NCI-H1105 (cell line): ENCODE measurements at regions not wholly inside any gene's neighbourhood (a gene's known extent, or its start where the extent isn't known, plus 50 kb on each side); places are given as distances from the start of the nearest gene placed in this dataset.

Experiments
- DNase-seq: peaks from one replicate; lab custom pipeline; 2025; lab: John Stamatoyannopoulos, UW

GRCh38 chr3:193962986-193963685, 172.8 kb upstream of the HES1 start:
- no peak for DNase-seq

- no peak for DNase-seq
Observed at GRCh38 chr3:193963808-193964516, 172.0 kb upstream of the HES1 start.

GRCh38 chr3:193964517-193964880, 171.4 kb upstream of the HES1 start:
- no peak for DNase-seq

- DNase-seq: no peak
Observed at GRCh38 chr3:193968380-193968974, 167.5 kb upstream of the HES1 start.

GRCh38 chr3:193970131-193970772, 165.7 kb upstream of the HES1 start:
- DNase-seq: peak; percentile 65

- no peak for DNase-seq
Observed at GRCh38 chr3:193970773-193971206, 165.2 kb upstream of the HES1 start.

- no peak for DNase-seq
Observed at GRCh38 chr3:193971261-193971751, 164.6 kb upstream of the HES1 start.

GRCh38 chr3:193971966-193972365, 164.0 kb upstream of the HES1 start:
- DNase-seq: no peak

- no peak for DNase-seq
Observed at GRCh38 chr3:193972832-193973231, 163.1 kb upstream of the HES1 start.

GRCh38 chr3:193974191-193974652, 161.7 kb upstream of the HES1 start:
- DNase-seq: no peak

GRCh38 chr3:193974671-193975535, 161.0 kb upstream of the HES1 start:
- no peak for DNase-seq

- no peak for DNase-seq
Observed at GRCh38 chr3:193977622-193978021, 158.3 kb upstream of the HES1 start.

GRCh38 chr3:193978030-193978429, 157.9 kb upstream of the HES1 start:
- no peak for DNase-seq

- no peak for DNase-seq
Observed at GRCh38 chr3:193978486-193978885, 157.5 kb upstream of the HES1 start.

GRCh38 chr3:193980326-193980725, 155.6 kb upstream of the HES1 start:
- DNase-seq: no peak

- no peak for DNase-seq
Observed at GRCh38 chr3:193980905-193981304, 155.0 kb upstream of the HES1 start.

- DNase-seq: no peak
Observed at GRCh38 chr3:193981504-193981903, 154.4 kb upstream of the HES1 start.

GRCh38 chr3:193982258-193982659, 153.7 kb upstream of the HES1 start:
- DNase-seq: no peak

- no peak for DNase-seq
Observed at GRCh38 chr3:193983846-193984818, 151.8 kb upstream of the HES1 start.

GRCh38 chr3:193984876-193985275, 151.1 kb upstream of the HES1 start:
- DNase-seq: no peak
